ENCODE measurements at regions not wholly inside any gene's neighbourhood (a gene's known extent, or its start where the extent isn't known, plus 50 kb on each side); places are given as distances from the start of the nearest gene placed in this dataset.

DNA sequence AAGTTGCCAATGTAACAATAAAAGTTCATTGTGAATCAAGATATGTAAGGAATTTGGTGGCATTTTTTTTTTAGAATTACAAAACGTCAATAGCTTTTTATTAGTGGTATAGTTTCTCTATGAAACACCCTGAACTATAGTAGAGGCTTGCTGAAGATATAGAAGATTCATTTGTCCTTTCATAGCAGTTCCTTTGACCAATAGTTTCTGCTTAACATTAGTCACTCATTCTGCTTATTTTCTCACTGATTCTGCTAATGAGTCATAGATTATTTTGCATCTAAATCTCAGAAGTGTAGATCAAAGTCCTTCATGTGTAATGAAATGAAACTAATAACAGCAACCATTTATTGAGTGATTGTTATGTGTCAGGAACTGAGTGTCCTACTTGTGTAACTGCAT lies 205.0 kb upstream of the TET2 start (continued):
- TF ChIP-seq MEF2B (IDR thresholded peaks at IDR 0.05; ENCODE audit: partially characterized antibody, poor library complexity, severe bottlenecking) (peak; percentile 19), PML (IDR thresholded peaks at IDR 0.05; ENCODE audit: low read length) (no peak), CEBPB (IDR thresholded peaks at IDR 0.05; ENCODE audit: borderline replicate concordance in 1 of 2, low read depth in 2 of 2, low read length in 2 of 2) (no peak), POLR2AphosphoS2 (IDR thresholded peaks at IDR 0.05; ENCODE audit: low read depth, low read length) (no peak), MTA2 (IDR thresholded peaks at IDR 0.05; ENCODE audit: low read depth) (peak; percentile 67; the same call in 1 of the 2 replicates), CHD4 (IDR thresholded peaks at IDR 0.05) (no peak), POLR2A (IDR thresholded peaks at IDR 0.05; ENCODE audit: low read depth, low read length) (no peak), CBX3 (IDR thresholded peaks at IDR 0.05; ENCODE audit: borderline replicate concordance, low read depth) (no peak), SMAD1 (IDR thresholded peaks at IDR 0.05; ENCODE audit: low read depth, partially characterized antibody) (no peak), RAD21 (IDR thresholded peaks at IDR 0.05; ENCODE audit: insufficient read depth, low read depth, low read length) (no peak), ZNF384 (IDR thresholded peaks at IDR 0.05; ENCODE audit: borderline replicate concordance, low read depth, low read length) (no peak), PAX5 (IDR thresholded peaks at IDR 0.05; ENCODE audit: borderline replicate concordance, low read depth, low read length) (no peak), EZH2 (IDR thresholded peaks at IDR 0.05; ENCODE audit: borderline replicate concordance, control insufficient read depth, low read depth, low read length) (no peak), TBL1XR1 (IDR thresholded peaks at IDR 0.05; ENCODE audit: low read depth, low read length) (no peak), ZZZ3 (IDR thresholded peaks at IDR 0.05; ENCODE audit: control insufficient read depth, insufficient read length, low read depth) (no peak), RBBP5 (conservative IDR thresholded peaks at IDR 0.05) (no peak)
- TF ChIP-seq, protein P1, sequence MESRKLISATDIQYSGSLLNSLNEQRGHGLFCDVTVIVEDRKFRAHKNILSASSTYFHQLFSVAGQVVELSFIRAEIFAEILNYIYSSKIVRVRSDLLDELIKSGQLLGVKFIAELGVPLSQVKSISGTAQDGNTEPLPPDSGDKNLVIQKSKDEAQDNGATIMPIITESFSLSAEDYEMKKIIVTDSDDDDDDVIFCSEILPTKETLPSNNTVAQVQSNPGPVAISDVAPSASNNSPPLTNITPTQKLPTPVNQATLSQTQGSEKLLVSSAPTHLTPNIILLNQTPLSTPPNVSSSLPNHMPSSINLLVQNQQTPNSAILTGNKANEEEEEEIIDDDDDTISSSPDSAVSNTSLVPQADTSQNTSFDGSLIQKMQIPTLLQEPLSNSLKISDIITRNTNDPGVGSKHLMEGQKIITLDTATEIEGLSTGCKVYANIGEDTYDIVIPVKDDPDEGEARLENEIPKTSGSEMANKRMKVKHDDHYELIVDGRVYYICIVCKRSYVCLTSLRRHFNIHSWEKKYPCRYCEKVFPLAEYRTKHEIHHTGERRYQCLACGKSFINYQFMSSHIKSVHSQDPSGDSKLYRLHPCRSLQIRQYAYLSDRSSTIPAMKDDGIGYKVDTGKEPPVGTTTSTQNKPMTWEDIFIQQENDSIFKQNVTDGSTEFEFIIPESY (IDR thresholded peaks at IDR 0.05): no peak
- TF ChIP-seq, protein P2, sequence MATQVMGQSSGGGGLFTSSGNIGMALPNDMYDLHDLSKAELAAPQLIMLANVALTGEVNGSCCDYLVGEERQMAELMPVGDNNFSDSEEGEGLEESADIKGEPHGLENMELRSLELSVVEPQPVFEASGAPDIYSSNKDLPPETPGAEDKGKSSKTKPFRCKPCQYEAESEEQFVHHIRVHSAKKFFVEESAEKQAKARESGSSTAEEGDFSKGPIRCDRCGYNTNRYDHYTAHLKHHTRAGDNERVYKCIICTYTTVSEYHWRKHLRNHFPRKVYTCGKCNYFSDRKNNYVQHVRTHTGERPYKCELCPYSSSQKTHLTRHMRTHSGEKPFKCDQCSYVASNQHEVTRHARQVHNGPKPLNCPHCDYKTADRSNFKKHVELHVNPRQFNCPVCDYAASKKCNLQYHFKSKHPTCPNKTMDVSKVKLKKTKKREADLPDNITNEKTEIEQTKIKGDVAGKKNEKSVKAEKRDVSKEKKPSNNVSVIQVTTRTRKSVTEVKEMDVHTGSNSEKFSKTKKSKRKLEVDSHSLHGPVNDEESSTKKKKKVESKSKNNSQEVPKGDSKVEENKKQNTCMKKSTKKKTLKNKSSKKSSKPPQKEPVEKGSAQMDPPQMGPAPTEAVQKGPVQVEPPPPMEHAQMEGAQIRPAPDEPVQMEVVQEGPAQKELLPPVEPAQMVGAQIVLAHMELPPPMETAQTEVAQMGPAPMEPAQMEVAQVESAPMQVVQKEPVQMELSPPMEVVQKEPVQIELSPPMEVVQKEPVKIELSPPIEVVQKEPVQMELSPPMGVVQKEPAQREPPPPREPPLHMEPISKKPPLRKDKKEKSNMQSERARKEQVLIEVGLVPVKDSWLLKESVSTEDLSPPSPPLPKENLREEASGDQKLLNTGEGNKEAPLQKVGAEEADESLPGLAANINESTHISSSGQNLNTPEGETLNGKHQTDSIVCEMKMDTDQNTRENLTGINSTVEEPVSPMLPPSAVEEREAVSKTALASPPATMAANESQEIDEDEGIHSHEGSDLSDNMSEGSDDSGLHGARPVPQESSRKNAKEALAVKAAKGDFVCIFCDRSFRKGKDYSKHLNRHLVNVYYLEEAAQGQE (IDR thresholded peaks at IDR 0.05; ENCODE audit: low read depth, low read length): no peak
- TF ChIP-seq, protein P3, sequence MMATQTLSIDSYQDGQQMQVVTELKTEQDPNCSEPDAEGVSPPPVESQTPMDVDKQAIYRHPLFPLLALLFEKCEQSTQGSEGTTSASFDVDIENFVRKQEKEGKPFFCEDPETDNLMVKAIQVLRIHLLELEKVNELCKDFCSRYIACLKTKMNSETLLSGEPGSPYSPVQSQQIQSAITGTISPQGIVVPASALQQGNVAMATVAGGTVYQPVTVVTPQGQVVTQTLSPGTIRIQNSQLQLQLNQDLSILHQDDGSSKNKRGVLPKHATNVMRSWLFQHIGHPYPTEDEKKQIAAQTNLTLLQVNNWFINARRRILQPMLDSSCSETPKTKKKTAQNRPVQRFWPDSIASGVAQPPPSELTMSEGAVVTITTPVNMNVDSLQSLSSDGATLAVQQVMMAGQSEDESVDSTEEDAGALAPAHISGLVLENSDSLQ (IDR thresholded peaks at IDR 0.05): peak; percentile 57; the same call in 1 of the 2 replicates
- TF ChIP-seq, protein P4, sequence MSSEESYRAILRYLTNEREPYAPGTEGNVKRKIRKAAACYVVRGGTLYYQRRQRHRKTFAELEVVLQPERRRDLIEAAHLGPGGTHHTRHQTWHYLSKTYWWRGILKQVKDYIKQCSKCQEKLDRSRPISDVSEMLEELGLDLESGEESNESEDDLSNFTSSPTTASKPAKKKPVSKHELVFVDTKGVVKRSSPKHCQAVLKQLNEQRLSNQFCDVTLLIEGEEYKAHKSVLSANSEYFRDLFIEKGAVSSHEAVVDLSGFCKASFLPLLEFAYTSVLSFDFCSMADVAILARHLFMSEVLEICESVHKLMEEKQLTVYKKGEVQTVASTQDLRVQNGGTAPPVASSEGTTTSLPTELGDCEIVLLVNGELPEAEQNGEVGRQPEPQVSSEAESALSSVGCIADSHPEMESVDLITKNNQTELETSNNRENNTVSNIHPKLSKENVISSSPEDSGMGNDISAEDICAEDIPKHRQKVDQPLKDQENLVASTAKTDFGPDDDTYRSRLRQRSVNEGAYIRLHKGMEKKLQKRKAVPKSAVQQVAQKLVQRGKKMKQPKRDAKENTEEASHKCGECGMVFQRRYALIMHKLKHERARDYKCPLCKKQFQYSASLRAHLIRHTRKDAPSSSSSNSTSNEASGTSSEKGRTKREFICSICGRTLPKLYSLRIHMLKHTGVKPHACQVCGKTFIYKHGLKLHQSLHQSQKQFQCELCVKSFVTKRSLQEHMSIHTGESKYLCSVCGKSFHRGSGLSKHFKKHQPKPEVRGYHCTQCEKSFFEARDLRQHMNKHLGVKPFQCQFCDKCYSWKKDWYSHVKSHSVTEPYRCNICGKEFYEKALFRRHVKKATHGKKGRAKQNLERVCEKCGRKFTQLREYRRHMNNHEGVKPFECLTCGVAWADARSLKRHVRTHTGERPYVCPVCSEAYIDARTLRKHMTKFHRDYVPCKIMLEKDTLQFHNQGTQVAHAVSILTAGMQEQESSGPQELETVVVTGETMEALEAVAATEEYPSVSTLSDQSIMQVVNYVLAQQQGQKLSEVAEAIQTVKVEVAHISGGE (CRISPR knock-in tag; IDR thresholded peaks at IDR 0.05): no peak
- TF ChIP-seq, protein P5, sequence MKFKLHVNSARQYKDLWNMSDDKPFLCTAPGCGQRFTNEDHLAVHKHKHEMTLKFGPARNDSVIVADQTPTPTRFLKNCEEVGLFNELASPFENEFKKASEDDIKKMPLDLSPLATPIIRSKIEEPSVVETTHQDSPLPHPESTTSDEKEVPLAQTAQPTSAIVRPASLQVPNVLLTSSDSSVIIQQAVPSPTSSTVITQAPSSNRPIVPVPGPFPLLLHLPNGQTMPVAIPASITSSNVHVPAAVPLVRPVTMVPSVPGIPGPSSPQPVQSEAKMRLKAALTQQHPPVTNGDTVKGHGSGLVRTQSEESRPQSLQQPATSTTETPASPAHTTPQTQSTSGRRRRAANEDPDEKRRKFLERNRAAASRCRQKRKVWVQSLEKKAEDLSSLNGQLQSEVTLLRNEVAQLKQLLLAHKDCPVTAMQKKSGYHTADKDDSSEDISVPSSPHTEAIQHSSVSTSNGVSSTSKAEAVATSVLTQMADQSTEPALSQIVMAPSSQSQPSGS (IDR thresholded peaks at IDR 0.05; ENCODE audit: low read length): 0 out of 2 replicates have a peak, but pooled peaks have one; percentile 48

All from GM12878 (cell line).